ENCODE measurements at regions not wholly inside any gene's neighbourhood (a gene's known extent, or its start where the extent isn't known, plus 50 kb on each side); places are given as distances from the start of the nearest gene placed in this dataset.

- DNase-seq (ENCODE audit: low read depth in 2 of 2) = no peak
Observed at GRCh38 chr13:79829880-79830279, 348.9 kb downstream of the NDFIP2 start.

- DNase-seq (ENCODE audit: low read depth in 2 of 2) = no peak
Observed at GRCh38 chr13:79825959-79826358, 345.0 kb downstream of the NDFIP2 start.

DNA sequence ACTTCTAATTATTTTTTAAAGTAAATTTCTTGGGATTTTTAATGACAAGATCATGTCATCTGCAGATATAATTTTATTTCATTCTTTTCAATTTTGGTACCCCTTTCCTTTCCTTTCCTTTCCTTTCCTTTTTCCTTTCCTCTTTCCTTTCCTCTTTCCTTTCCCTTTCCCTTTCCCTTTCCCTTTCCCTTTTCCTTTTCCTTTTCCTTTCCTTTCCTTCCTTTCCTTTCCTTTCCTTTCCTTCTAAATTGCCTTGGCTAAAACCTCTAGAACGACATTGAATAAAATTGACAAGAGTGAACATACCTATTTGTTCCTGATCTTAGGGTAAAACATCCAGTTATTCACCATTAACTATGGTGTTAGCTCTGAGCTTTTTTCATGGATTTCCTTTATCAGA lies 334.1 kb downstream of the NDFIP2 start:
- no peak for DNase-seq (ENCODE audit: low read depth in 2 of 2)

GRCh38 chr13:79812070-79812850 lies 331.3 kb downstream of the NDFIP2 start:
- DNase-seq (ENCODE audit: low read depth in 2 of 2) = no peak

DNA sequence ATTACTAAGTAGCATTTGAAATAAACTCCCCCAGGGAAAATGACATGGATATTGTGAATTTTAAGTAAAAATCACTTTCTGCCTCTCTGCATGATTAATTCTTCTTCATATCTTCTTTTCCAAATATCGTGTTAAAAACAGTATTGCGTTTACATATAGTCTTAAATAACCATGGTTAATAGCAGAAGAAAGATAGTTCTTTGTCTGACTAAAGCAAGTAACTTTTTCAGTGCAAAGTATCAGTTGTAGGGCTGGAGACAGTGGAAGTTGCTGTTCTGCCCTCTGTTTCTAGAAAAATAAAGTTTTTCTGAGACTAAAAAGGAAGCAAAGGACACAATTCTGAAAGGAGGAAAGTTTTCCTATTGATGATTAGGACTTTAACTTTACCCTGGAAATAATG lies 330.2 kb downstream of the NDFIP2 start:
- no peak for DNase-seq (ENCODE audit: low read depth in 2 of 2)

GRCh38 chr13:79810669-79811068 lies 329.7 kb downstream of the NDFIP2 start:
- DNase-seq (ENCODE audit: low read depth in 2 of 2) = no peak

DNA sequence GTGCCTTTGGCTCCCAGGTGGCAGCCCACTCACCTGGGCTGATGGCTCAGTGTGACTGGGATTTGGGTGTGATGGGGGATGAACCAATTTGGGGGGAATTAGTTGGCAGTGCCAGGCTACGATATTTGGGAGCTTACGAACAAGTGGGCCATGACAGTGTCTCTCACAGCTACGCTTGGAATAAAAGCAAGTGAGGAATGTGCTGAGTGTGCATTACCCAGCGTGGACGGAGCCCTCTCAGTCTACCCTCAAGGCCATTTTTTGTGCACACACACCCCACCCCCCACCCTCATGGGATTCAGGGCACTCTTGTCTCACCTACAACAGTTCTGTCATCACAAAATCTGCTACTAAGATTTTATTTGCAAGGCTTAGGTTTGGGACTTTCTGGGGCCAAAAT lies 329.1 kb downstream of the NDFIP2 start:
- DNase-seq (ENCODE audit: low read depth in 2 of 2) = no peak

- no peak for DNase-seq (ENCODE audit: low read depth in 2 of 2)
Observed at GRCh38 chr13:79808475-79808874, 327.5 kb downstream of the NDFIP2 start.

DNA sequence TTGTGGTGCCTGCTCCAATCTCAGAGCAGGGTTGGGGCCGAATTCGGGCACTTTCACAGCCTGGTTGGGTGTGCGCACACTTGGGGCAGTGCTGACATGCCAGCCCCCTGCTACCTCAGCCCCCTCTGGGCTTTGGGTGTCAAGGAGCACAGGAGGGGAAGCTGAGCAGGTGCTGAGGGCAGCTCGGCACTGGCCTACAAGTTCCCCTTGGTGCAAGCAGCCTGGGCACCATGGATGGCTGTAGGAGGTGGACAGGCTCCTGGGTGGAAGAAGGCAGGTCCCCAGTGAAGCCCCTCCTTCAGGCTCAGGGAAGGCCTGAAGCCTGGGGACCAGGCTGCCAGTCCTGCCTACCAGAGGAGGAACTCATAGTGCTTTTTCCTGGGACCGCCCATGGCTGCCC lies 326.6 kb downstream of the NDFIP2 start:
- DNase-seq (ENCODE audit: low read depth in 2 of 2) = no peak

DNA sequence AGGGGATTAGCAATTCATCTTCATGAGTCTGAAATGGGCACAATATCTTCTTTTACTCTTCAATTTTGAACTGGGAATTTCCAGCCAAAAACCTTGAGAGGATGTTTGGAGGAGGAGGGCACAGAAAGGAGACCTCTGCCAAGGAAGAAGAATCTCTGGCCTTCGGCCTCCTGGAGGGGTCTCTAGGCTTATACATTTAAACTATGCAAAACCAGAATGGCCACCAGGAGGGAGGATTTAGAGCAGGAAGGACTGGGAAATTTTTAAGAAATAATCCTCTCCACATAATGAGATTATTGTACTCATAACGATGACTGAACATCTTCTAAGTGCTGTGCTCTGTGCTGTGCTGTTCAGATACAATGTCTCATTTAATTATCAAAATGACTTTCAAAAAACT lies 325.9 kb downstream of the NDFIP2 start:
- no peak for DNase-seq (ENCODE audit: low read depth in 2 of 2)

DNA sequence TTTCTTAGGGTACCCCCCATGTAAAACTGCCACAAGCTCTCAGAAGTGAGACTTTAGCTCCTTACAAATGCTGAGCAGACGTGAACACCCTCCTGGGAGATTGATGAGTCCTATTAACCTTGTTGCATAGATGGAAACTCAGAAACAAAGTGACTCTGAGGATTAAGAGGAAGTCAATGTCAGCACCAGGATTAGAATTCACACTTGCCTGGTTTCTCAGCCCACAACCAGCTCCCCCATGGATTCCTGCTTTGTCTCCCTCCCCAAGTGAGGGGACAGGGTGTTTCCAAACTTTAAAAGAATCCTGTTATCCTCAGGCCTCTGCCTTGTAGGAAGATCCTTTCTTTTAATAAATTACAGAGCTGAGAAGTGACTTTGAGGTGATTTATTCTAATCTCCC lies 324.4 kb downstream of the NDFIP2 start:
- DNase-seq (ENCODE audit: low read depth in 2 of 2) = no peak

DNA sequence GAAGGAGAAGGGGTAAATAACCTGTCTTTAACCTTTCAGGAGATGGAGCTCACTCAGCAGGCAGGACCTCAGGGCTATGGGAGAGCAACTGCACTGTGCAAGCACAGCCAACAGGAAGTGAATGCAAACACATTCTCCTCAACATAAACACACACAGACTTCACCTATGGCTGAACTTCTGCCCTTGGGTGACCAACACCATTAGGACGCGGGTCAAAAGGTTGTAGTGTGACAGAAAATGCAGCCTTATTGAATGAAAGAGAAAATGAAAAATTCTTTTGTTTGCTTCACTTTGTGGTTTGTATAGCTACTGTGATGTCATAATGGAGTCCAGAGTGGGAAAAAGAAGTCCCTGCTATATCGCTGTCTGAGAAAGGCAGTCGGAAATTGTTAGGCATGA lies 323.0 kb downstream of the NDFIP2 start:
- DNase-seq (ENCODE audit: low read depth in 2 of 2) = no peak

- no peak for DNase-seq (ENCODE audit: low read depth in 2 of 2)
Observed at GRCh38 chr13:79803296-79803695, 322.3 kb downstream of the NDFIP2 start.

DNA sequence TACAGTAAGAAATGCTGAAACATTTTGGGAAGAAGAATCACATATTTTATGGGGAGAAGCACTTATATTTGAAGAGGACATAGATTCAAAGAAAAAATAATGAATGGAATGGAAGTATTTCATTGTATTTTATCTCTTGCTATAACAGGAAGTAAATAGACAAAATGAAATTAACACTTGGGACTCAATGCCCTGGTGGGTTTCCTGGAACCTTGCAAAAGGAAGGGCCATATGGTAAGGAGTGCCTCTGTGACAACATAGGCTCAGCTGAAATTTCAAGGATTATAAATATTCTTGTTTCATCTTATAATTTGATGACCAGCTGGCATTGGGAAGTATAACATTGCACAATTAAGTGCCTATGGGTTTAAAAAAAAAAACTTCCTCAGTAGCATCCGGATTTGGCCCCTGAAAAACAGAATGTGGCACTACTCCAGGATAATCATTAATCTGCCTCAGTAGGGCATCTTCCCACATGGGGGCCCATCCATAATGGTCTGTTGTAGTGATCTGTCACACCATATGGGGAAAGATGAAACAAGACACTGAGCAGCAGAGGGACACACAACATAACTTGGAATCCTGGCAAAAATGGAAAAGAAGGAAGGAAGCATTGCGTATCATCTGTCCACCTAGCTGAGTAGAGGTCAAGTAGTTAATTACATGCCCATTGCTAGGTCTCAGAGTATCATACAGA lies 321.6 kb downstream of the NDFIP2 start:
- DNase-seq (ENCODE audit: low read depth in 2 of 2) = no peak

DNA sequence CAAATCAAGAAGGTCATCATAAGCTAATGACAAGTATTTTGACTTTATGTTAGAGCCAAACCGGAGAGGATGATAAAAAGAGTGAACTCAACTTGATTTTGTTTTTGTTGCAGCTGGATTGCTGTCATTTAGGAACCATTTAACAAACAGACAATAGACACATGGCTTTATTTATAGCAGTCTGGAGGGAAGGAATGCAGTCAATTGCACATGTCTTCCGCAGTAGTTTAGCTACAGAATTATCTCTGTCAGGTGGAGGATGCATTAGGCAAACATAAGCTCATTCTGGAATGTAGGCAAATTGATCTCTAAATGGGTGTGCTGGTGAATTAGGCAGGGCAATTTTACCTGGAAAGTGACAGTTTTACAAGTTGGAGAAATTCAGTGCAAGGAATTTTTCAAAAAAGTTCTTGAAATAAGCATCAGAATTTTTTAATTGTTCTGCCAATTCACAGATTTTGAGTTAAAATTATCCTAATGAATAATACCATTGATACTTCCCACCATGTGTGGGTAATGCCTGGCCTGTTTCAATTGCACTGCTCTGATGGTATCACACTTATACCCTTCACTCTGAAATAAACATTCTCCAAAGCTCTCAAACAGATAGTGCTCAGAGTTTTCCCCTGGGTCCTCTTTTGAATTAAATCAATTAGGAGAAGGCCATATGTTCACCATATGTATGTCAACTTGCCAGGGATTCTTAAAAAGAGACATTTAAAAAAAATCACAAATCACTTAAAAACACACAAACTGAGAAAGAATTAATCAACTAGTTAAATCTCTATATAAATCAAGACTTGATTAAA lies 318.3 kb downstream of the NDFIP2 start:
- DNase-seq (ENCODE audit: low read depth in 2 of 2) = no peak

GRCh38 chr13:79796136-79796535 lies 315.2 kb downstream of the NDFIP2 start:
- DNase-seq (ENCODE audit: low read depth in 2 of 2) = no peak

- no peak for DNase-seq (ENCODE audit: low read depth in 2 of 2)
Observed at GRCh38 chr13:79794931-79795330, 314.0 kb downstream of the NDFIP2 start.

DNA sequence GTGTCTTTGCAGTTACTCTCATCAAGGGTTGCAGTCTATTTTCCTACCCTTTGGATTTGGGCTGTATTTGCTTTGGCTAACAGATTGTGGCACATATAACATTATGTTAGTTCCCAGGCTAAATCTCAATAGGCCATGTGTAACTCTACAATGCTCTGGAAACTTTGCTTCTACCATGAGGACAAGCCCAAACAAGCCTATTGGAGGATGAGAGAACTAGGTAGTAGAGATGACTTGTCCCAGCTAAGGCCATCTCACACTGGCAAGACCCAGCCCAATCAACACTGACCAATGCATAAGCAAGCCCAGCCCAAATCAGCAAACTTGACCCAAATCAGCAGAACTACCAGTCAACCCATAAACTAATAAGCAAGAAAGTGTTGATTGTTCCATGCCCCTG lies 311.8 kb downstream of the NDFIP2 start:
- no peak for DNase-seq (ENCODE audit: low read depth in 2 of 2)

DNA sequence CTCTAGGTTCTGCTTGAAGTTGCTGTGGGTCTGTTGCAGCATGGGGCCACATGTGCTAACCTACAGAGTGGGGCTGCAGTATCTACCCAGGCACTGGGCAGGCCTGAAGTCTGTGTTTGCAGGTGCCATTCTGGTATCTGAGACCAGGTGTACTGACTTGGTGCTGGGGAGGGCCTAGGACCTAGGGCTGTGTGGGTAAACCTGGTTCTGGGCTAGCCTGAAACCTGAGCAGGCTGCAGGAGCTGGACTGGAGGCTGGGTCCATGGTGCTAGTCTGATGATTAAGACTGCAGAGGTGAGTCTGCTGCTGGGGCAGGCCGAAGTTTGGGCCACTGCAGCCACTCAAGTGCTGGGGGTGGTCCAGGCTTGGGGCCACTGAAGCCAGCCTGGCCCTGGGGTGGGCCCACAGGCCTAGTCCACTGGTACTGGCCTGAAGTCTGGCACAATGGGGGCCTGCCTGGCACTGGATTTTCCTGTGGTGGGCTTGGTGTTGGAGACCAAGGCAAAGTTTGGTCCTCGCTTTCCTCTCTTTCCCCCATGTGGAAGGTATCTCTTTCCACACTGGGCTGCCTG lies 310.6 kb downstream of the NDFIP2 start:
- DNase-seq (ENCODE audit: low read depth in 2 of 2) = no peak

- no peak for DNase-seq (ENCODE audit: low read depth in 2 of 2)
Observed at GRCh38 chr13:79786176-79786575, 305.2 kb downstream of the NDFIP2 start.

- DNase-seq (ENCODE audit: low read depth in 2 of 2) = no peak
Observed at GRCh38 chr13:79782541-79783205, 301.7 kb downstream of the NDFIP2 start.

Data from stimulated activated CD8-positive, alpha-beta memory T cell treated with anti-CD3 and anti-CD28 coated beads, Interleukin-7, amount 100 ng/mL, for 1 hour (primary cell).